HG02763 (cell line): ENCODE measurements at regions not wholly inside any gene's neighbourhood (a gene's known extent, or its start where the extent isn't known, plus 50 kb on each side); places are given as distances from the start of the nearest gene placed in this dataset.

Experiments
- ATAC-seq: cut with Tn5 transposase; IDR thresholded peaks from one replicate; pipeline ENCODE4 v1.9.1; 2021; ENCODE audit warnings: mild to moderate bottlenecking, moderate library complexity; ENCODE audit not compliant: unreplicated experiment

DNA sequence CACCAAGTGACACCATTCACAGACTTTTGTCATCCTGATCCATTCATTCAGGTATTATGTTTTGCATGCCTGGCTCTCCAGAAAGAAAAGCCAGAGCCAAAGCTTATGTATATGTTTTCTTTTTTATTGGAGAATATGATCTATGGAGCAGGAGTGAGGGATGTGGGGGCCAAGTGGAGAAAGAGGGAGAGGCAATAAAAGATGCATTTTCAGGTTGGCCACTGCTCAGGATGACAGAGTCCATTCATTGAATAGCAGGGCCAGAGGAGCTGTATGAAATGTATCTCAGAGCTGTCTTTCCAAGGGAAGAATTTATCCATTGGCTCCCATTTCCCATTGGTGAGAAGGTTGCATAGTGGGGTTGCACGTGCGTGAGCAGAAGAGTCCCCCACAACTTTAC lies 416.1 kb downstream of the ATP23 start:
- no peak for ATAC-seq

DNA sequence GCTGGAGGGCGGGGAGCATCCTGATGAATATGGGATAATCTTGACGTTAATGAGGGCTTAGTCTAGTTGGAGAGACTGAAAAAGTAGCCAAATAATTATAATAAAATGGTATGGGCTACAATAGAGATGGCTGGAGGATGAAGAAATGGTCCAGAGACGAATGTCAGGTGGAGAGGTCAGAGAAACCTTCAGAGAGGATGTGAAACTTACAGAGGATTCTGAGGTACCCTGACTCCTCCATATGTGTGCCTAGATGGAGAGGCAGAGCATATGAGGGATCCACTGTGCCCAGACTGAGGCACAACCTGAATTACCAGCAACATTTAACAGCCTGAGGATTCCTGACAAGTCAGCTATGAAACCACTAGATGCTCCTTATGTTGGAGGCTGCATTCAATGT lies 417.0 kb downstream of the ATP23 start:
- ATAC-seq = no peak

DNA sequence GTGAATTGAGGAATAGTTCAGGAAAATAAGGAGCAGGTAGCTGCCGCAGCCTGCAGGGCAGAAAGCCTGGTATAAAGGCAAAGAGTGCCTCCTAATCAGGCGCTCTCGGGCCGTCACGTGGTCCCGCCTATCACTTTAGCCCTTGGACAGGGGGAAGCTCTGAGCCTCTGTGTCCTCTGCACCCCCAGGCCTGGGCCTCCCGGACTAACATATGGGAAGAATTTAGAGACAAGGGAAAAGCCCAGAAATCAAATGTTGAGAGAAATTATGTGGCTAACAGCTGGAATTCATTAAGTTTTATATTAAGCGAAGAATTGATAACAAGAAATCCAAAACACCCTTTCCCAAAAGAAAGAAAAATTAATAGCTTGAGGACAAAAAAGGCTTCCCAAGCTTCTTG lies 417.7 kb downstream of the ATP23 start:
- ATAC-seq = no peak

DNA sequence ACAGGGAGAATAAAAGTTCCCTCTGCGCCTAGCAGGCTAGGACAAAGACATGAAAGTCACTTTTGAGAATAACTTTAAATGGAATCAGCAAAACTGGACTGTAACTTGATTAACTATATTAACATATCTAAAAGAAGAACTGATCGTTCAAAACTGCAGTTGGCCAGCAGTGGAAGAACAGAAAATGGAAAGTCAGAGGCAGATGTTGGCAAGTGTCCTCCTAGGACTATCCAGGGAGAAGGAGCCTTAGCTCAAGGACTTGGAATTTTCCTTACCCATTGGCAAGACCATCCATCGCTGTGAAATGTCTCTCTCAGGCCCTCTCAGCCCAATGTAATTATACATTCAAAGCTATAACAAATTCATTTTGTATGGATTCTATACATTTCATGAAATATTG lies 419.7 kb downstream of the ATP23 start:
- ATAC-seq = no peak

DNA sequence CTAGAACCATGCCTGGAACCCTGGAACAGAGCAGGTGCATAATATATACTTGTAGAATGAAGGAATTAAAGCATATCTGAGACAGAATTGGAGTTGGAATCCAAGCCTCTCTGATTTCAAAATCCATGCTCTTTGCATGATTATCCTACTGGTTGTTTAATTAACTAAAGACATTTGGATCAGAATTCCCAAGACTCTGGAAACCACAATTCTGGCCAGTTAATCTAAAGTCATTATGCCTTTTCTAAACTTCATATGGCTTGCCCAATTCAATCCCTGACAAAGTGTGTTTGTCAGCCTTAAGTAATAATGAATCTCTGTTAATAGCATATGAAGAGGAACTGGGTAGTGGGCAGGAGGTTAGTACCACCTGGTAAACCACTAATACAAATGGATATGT lies 422.6 kb downstream of the ATP23 start:
- no peak for ATAC-seq

DNA sequence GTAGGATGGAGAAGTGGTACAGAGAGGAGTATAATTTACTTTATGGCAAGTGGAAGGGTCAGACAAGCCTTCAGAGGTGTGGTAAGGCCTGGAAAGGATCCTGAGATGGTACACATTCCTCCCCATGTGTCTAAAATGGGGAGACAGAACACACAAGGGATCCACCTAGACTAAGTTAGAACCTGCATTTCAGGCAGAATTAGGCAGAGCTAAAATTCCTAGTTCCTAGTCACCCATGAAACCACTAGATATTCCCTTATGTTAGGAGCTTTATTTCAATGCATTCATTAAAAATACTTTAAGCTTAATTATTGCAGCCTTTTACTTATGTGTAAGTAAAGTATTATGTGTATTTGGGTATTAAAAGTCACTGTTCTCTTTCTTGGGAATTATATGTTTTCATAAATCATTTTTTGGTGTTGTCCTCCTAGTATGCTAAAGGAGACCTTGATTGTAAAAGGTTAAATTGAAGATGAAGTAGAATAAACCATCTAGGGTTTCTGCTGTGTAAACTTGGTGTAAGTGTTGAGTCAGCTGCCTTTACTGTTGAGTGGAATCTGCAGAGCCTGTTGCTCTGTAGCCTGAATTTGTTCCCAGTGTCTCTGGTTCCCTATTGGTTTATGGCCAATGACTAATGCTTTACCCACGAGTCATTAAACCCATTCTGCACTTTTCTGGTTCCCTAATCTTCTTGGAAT lies 423.2 kb downstream of the ATP23 start:
- ATAC-seq = no peak

DNA sequence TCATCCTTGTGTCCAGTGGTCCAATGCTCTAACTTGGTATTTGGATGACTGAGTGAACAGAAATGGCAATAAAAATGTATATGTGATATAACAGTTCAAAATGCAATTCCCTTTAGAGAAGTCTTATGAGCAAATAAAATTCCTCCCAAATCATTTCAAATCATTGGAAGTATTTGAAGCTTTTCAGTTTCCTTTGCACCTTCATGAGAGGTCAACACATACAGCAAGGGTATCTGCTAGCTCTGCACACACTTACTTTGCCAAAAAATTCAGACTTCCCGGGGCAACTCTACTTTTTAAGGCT lies 423.7 kb downstream of the ATP23 start:
- ATAC-seq = no peak

DNA sequence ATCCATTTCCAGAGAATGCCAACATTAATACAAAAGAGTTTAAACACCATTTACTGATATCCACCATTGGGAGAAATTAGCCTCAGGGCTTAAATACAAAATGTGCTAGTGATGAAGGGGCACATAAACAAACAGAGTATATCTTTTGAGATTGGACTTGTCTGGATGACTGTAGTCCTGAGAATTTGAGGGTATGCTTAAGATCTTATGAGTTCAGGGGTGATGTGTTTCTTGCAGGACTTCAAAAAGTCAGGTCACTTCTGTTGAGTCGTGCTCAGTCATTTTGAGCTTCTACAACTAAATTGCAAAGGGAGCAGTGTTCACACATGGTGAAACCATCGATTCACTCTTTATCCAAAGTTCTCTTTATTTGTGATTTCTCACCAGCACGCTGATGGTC lies 425.7 kb downstream of the ATP23 start:
- ATAC-seq = no peak

DNA sequence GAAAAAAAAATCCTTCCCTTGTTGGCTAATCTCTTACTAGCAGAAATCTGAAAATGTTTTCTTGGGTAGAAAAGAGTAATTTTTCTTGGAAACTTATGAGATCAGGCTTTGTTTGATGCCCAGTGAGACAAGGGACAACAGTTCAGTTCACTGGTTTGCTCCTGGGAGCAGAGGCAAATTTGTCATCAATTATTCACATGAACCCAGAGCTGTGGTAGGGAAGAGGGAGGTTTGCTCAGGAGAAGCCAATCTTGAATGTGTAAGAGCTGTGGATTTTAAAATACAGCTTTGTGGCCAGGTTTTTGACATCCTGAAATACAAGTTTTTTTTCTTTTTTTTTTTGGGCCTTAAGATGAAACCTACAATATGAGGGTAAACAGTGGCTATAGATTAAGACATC lies 426.6 kb downstream of the ATP23 start:
- ATAC-seq = no peak

DNA sequence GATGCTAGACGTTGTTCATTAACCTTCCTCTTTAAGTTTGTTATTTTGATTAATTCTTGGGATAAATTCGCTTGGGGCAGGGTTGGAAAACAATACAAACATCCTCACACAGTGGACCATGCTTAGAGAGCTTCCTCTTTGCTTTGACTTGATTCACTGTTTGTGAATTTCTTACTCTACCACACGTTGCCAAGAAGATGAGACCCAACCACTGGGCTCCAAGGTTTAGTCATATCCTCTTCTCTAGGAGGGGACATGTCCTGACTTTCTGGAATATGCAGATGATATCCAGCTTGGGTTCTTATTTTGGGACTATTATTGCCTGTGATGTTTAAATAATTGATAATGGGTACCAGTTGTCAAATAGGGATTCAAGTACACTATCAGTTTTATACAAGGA lies 428.2 kb downstream of the ATP23 start:
- no peak for ATAC-seq

DNA sequence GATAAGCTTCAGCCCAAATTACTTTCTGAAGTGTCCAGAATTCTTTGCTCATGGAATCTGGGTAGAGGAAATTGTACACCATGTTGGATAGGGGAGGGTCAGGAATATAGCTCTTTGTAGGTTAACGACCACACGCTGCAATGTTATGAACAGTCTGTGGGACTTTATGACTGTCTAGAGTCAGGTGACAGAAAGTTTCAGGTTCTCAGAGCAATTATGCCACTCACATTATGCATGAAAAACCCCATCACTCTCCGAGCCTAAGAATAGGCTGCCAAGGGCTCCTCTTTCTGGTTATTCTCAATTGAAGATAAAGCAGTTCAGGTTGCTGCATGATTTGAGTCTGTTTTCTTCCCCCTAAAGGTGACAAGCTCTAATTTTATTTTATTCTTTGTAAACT lies 430.9 kb downstream of the ATP23 start:
- ATAC-seq = peak; percentile 92

DNA sequence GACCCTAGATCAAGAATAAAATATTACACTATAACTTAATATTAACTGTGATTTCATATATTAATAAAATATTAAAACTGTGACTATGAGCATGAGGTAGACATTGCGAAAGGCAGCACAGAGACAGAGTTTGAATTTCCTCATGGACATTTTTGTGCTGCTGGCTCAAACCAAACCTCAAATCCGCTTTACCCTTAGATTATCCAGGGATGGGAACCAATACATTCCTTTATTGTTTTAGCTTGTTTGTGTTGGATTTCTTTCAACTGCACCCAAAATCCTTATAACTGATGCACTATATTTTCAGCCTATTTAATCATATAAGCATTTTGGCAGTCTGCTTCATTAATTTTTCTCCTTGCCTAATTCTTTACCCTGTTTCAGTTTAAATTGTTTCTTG lies 436.7 kb downstream of the ATP23 start:
- no peak for ATAC-seq

DNA sequence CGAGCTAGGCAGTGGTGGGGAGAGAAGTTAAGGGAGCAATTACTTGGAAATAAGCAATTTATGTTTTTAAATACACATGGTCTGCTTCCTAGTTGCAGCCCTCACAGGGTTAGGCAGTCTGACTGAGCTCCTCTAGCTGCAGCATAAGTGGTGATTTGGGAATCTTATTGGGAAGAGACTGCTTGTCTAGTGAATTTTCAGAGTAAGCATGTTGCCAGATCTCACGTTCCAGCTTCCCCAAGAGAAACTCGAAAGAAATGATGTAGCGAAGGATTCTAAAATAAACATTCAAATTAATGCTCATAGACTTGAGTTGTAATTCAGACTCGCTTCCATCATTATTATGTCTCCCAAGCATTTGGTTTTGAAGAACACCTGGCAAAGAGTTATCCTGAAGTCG lies 440.2 kb downstream of the ATP23 start:
- no peak for ATAC-seq

DNA sequence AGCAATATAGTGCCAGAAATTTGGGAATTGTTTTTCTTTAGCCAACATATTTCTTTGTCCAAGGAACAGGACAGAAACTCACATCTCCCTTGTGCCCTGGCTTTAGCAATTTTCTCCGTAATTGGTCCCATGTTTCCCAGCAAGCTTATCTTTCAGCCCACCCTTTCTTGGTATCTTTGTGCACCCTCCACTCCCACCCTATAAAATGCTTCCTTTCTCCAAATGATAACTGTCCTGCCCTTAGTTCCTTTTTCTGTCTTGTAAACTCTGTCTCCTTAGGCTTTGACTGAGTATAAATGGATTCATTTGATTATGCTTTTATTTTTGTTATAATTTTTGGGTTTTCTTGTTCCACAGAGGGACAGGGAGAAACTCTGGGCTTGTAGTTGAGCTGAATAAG lies 442.8 kb downstream of the ATP23 start:
- no peak for ATAC-seq

DNA sequence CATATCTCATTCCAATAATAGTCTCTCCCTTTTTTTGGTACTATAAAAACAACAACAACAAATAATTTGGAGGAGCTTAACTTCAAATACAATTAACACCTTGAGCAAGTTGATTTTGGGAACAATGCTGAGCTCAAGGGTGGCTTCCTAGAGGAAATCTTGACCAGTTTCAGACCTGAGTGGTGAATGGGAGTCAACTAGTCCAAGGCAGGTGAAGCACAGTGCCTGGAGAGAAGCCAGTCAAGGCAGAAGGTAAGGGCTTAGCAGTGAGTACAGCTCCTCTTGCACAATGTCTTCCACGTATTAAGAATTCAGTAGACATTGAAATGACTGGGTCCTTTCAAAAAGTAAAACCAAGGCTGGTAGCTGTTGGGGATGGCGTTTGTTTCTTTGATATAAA lies 444.8 kb downstream of the ATP23 start:
- ATAC-seq = no peak

DNA sequence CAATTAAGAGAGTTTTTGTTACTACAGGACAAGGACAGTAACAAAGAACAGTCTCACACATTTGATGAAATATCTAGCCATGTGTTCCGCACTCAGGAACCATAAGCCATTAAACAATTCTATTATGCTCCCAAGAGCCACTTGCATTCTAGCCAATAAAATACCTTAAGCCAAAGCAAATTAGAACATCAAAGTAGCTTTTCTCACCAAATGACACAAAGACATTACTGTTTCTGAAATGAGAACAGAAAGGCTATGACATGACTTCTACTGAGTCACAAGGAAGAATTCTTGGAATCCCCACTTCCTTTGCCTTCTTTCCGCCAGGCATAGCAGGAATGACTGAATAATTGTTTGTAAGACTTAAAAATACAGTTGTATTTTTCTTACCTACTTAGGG lies 445.8 kb downstream of the ATP23 start:
- no peak for ATAC-seq

DNA sequence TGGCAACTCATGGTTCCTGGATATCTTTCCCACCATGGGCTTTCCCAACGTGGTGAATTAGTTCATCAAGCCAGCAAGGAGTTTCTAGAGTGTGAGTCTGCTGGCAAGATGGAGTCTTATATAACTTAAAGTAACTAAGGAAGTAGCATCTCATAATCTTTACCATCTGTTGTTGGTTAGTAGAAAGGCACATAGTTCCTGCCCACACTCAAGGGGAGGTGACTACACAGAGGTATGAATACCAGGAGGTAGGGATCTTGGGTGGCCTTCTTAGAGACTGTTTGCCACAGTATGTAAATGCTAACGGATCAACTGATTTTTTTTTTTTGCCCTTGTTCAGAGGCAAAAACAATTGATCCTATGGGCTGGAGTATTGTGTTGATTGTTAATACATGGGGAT lies 446.9 kb downstream of the ATP23 start:
- no peak for ATAC-seq

DNA sequence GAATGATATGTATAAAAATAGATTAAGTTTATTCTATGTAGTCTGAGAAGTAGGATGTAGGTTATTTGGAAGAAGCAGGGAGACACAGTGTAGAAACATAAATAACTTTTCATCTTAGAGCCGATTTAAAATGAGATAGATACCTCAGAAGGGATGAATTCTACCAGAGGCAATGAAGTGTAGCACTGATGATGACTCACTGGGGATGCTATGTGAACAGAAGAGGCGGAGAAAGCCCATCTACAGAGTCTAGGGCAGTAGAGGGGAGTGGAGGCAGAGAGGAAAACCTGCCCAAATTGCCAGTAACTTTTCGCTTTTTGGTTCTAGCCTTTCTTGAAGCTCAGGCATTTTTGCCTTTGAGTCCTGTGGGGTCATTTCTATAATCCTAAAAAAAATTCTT lies 451.8 kb downstream of the ATP23 start:
- no peak for ATAC-seq

DNA sequence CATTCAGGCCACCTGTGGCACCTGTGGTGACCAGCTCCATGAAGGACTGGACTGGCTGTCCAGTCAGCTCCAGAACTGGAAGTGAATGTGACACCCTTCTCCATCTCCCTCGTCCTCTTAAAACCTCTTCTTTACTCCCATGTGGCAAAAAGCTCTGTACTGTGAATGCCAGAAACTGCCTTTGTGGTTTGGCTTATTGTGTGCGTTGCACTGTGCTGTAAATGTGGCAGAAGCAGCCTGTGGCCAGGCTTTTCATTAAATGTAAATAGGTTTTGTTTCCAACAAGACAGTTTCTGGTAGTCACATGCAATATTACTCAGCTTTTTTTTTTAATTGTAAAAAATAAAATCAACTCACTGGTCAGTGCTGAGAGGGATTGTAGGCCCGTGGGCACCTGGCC lies 453.7 kb downstream of the ATP23 start:
- ATAC-seq = no peak

DNA sequence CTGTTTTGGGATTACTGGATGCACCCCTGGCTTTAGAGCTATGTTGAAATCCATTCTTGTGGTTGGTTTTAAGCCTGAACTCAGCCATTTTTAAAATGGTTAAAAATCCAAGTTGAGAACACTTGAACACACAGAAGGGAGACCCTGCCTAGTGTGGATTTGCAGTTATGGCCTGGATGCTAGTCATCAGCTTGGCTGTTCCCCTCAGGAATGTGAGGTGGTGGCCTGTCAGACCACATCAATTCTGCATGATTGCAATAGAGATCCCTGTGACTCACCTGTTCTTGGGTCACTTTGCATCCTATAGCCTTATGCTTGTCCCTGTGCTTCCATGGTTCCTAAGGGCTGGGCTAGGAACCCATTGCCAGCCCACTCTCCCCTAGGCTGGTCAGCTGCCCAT lies 454.1 kb downstream of the ATP23 start:
- ATAC-seq = no peak

DNA sequence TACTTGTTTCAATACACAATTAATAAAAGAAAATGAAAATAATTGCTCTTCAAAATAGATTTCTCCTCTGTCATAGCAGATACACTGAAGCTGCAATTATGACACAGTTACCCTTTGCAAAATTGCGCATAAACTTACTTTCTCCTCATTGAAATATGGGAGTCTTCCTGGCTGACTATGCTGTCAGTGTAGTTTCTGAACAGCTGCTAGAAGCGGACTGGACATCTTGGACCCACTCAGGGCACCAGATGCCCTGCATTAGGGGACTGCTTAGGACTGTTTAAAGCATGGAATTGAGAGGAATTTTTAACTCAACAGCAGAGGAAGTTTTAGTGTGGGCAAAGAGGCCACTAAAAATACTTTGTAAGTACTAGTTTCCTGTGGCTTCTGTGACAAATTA lies 454.9 kb downstream of the ATP23 start:
- no peak for ATAC-seq

DNA sequence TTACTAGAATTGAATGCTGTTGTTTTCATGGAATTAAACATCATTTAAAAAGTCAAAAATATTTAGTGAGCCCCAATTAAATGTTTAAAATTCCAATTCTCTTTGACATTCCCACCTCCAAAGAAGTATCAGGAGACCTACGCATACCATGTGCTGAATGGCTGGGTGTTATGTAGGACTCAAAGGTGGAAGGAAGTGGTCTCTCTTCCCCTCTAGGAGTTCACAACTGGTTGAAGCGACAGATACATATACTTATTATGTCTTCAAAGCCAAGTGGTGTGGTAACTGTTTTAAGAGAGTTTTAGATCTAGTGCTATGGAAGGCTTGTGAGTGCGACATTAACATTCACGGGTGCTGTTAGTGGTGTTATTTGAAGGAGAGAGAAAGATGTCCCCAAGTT lies 464.0 kb downstream of the ATP23 start:
- no peak for ATAC-seq

DNA sequence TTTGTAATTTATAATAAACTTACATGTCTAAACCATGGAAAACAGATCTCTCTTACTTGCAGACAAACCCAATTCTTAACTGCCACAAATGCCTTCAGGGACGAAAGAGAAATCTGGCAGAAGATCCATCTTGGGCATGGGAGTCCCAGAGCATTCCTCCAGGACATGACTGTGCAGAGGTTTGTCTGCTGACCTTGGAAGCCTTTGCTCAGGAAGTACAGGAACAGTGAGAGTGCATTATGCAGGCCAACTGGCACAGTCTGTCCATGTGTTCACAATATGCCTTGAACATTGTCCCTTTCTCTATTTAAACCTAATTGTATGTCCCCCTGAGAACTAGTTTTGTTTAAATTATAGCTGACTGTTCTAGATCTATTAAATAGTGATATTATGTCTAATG lies 467.1 kb downstream of the ATP23 start:
- ATAC-seq = no peak
